Epithelial cell of proximal tubule (primary cell): ENCODE measurements at regions not wholly inside any gene's neighbourhood (a gene's known extent, or its start where the extent isn't known, plus 50 kb on each side); places are given as distances from the start of the nearest gene placed in this dataset.
A peak's percentile ranks its signal among the peaks of the same experiment; 100 is the strongest.

Source experiments
- DNase-seq: peaks from one replicate; pipeline ENCODE4 v3.0.0-alpha.2; 2011; ENCODE audit warnings: low read depth
- H3K4me3 ChIP-seq: 2 replicates; pipeline ENCODE4 v1.5.1; 2011; ENCODE audit warnings: low read depth, mild to moderate bottlenecking, low read length
- TF ChIP-seq, protein P1 (sequence below): conservative IDR thresholded peaks from 2 replicates; pipeline ENCODE4 v1.5.1; 2012; ENCODE audit warnings: low read depth, mild to moderate bottlenecking, low read length

DNA sequence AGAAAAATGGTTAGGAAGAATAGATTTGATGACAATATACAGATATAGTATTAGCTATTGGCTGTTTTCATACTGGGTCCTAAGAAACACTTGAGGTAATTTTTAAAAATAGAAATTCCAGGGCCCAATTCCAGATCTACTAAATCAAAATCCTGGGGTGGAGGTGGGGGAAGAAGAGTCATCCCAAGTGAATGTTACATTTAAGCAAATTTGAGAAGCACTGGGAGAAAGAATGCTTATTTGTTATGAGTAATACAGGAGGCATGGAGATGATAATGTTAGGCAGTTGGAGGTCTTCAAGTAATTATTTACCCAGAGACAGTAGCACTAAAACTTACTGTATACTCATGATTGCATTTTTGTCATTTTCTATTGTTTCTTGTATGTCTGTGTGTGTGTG lies 93.0 kb upstream of the DAB2 start:
- no peak overlapping the region for H3K4me3 ChIP-seq
- TF ChIP-seq, protein P1, sequence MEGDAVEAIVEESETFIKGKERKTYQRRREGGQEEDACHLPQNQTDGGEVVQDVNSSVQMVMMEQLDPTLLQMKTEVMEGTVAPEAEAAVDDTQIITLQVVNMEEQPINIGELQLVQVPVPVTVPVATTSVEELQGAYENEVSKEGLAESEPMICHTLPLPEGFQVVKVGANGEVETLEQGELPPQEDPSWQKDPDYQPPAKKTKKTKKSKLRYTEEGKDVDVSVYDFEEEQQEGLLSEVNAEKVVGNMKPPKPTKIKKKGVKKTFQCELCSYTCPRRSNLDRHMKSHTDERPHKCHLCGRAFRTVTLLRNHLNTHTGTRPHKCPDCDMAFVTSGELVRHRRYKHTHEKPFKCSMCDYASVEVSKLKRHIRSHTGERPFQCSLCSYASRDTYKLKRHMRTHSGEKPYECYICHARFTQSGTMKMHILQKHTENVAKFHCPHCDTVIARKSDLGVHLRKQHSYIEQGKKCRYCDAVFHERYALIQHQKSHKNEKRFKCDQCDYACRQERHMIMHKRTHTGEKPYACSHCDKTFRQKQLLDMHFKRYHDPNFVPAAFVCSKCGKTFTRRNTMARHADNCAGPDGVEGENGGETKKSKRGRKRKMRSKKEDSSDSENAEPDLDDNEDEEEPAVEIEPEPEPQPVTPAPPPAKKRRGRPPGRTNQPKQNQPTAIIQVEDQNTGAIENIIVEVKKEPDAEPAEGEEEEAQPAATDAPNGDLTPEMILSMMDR = no peak
- peak; percentile 74 for DNase-seq

DNA sequence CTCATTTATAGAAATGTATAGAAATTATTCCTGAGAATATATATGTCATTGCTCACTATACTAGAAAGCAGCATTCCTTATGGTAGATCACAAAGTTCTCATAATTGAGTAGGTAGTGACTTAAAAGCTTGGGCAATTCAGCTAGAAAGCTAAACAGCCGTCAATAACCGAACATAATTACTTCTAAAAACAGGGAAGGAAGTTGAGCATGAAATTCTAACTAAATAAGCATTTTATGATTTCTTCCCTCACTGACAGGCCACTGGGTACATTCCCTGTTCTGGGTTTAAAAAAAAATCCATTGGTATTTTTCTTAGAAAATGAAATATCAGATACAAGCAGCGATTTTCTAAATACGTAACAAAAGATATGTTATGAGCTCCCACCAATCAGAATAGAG lies 91.1 kb upstream of the DAB2 start:
- no peak overlapping the region for H3K4me3 ChIP-seq
- no peak for DNase-seq
- TF ChIP-seq, protein P1 = no peak

DNA sequence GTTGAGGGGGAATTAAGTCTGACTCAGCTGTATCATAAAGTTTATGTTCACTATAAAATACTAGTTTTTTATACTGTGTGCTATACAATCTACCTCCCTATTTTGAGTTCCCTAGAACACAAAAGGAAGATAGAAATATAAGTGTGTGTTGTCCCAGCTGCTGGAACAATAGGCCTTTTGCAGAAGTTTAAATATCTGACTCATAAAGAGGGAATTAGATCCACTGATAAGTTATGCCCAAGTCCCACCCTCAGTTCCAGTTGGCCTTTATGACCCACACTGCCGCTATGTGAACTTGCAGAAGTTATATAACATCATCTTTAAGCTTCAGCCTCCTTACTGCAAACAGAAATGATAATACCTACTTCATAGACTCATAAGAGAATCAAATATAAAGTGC lies 88.5 kb upstream of the DAB2 start:
- DNase-seq = no peak
- TF ChIP-seq, protein P1 = no peak
- H3K4me3 ChIP-seq = no peak overlapping the region

DNA sequence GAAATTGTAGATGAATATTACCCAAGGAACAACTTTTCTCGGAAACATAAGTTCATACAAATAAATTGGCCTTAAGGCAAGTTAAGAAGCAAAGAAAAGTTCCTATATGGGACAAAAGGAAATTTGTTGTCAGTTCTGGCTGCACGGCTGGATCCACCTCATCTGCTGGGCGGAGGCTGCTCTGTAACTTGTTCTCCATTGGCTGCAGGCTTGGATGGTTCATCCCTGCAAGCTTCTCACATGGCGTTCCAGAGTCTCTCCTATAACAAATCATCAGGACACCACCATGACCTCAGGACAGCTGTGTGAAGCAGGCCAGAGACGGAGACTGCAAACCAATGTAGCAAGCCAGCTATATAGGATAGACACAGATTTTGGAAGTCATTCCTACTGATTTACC lies 81.4 kb upstream of the DAB2 start:
- DNase-seq = no peak
- TF ChIP-seq, protein P1 = no peak
- H3K4me3 ChIP-seq = no peak overlapping the region

DNA sequence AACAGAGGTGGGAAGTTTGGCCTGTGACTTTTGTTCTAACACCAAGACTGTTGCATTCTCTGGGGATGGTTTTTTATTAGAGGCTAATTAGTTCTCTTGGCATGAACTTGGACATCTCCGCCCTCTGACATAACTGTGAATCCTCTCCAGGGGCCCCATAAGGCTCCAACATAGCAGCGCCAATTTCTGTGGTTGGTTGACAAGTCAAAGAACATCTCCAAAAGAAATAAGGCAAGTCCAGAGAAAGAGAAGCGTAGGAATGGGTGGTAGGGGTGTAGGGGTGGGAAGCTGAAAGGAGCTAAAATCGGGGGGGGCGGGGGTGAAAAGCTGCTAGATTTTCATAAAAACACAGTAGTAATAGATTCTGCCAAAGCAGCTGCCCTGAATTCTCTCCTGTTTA lies 81.0 kb upstream of the DAB2 start:
- no peak for DNase-seq
- no peak overlapping the region for H3K4me3 ChIP-seq
- TF ChIP-seq, protein P1 = no peak

DNA sequence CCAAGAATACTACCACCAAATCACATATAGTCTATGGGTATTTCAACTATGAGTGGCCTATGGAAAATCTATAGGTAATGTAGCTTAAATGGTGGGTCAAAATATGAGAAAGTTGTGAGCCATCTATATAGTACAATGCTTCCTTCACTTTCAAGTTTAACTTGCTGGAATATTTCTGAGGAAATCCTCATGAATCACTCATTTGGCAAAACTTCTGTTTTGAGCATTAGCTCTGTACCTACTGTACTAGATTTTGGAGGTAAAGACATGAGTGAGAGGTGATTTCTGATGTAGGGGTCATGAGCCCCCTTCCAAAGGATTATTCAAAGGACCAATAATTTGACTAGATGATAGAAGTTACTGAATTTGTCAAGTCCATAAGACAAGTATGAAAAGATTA lies 80.6 kb upstream of the DAB2 start:
- TF ChIP-seq, protein P1 = no peak
- DNase-seq = no peak
- no peak overlapping the region for H3K4me3 ChIP-seq

DNA sequence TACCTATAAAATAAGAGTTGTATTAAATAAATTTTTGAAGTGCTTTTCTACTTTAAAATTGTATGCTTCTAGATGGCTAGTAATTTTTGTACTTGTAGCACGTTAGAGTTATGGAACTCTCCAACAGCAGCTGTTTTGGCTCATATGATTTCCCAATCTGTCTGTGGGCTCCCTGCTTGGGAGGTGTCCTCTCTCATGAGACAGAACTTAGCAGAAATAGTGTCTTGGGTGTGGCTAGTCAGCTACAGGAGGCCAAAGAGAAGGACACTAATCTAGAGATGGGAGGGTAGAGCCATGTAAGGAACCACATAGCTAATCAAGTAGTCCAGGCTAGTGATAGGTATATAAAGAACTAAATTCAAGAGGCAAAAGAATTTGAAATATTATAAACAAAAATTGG lies 78.4 kb upstream of the DAB2 start:
- TF ChIP-seq, protein P1 = no peak
- no peak for DNase-seq

More for the DNA sequence above, 78.4 kb upstream of the DAB2 start:
- no peak overlapping the region for H3K4me3 ChIP-seq
